GM18517 (cell line): ENCODE measurements at regions not wholly inside any gene's neighbourhood (a gene's known extent, or its start where the extent isn't known, plus 50 kb on each side); places are given as distances from the start of the nearest gene placed in this dataset.

Source experiments
- ATAC-seq: cut with Tn5 transposase; IDR thresholded peaks from one replicate; pipeline ENCODE4 v1.9.1; 2021; ENCODE audit warnings: mild to moderate bottlenecking, moderate library complexity; ENCODE audit not compliant: unreplicated experiment

- ATAC-seq, result no peak
Observed at GRCh38 chr22:48654492-48654891, 1173.2 kb downstream of the BRD1 start.

- no peak for ATAC-seq
Observed at GRCh38 chr22:48653929-48654328, 1173.7 kb downstream of the BRD1 start.

DNA sequence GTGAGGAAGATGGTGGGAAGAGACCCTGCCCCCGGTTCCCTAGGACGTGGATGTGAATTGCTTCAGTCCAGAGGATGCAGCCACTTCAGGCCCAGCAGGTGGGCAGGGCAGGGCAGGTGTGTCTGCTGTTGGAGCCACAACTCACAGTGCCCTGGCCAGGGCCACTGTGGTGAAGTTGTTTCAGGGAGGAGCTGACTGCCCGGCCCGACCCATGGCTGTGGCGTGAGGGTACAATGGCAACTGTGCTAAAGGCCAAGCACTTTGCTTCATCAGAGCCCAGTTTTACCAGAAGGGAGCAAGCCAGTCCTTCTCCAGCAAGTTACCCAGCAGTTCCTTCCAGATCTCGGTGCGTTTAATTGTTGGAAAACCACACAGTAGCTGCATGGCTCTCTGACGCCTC, 1174.4 kb downstream of the BRD1 start:
- no peak for ATAC-seq

DNA sequence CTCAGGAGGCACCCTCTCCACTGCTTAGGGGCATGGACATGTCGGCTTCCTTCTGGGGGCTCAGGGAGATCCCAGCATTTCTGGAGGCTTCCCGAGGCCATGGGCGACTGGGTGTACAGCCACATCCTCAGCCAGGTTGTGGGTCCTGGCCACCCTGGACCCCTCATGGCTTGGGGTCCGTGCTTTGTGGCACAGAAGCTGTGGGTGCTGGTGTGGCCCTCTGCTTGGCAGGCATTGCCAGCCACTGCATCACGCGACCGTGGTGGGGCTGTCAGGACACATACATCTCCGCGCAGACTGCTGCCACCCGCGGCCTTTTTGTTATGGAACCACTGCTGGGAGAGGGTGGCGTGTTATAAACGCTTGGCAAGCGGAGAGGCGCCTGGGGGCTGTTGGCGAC, 1174.9 kb downstream of the BRD1 start:
- ATAC-seq, result no peak

DNA sequence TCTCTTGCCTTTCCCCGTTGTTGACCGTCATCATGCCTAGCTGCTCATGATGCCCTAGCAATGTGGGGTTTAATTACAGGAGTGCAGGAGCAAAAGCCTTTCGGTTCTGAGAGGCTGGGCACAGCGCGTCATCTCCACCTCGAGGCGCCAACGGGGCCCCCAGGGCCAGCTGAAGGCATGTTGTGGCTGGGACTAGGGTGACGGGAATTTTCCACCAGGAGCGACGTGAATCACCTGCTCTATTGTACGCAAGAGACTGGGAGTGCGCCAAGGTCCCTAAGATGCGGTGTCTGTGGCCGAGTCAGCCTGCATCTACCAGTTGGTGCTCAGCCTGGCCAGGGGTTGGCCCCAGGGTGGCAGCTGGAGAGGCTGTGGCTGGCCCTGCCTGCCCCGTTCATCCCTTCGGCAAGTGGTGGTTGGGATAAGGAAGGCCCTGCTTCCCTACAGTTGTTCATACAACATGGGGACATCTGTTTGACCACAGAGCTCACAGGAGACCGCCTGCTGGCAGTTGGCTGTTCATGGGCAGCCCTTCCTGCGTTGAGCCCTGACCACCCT, 1175.6 kb downstream of the BRD1 start:
- ATAC-seq, result no peak

- no peak for ATAC-seq
Observed at GRCh38 chr22:48651036-48651890, 1176.4 kb downstream of the BRD1 start.

- ATAC-seq, result no peak
Observed at GRCh38 chr22:48650323-48651035, 1177.2 kb downstream of the BRD1 start.

- no peak for ATAC-seq
Observed at GRCh38 chr22:48649466-48649865, 1178.2 kb downstream of the BRD1 start.

GRCh38 chr22:48649031-48649430, 1178.6 kb downstream of the BRD1 start:
- no peak for ATAC-seq

DNA sequence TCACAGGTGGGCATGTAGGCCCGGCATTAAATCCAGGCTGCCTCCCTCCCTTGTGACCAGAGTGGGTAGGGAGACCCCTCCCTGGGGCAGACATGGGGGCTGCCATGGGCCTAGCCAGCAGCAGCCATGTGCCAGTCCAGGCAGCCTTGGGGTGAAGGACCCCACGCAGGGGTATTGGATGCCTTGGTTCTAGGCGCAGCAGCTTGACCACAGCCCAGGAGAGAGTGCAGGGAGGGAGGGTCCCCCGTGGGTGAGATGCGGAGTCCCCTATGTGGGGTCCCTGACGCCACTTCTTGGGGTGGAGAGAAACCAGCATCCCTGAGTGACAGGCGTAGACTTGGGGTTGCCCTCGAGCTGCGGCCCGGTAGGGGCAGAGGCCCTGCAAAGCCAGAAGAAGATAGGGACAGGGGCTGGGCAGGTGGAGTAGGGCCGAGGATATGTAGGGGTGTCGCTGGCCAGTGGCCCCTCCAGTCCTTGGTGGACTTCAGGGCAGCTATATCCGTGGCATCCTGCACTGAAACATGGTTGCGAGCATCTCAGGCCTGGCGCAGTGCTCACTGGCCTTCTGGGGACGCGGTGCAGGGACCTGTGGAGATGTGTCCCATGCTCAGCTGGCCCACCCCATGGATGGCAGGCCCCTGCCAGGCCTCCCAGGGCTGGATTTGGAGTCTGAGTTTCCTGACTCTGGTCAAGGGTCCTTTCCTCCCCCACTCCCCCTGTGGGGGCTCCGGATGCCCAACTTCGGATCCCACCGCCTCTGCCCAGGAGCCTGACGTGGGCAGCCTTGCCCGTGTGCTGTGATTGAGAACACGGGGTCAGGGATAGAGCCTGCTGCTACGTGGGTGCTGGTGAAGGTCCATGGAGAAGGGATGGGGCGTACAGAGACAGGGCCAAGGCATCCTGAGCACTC, 1179.8 kb downstream of the BRD1 start:
- ATAC-seq, result no peak

- ATAC-seq, result no peak
Observed at GRCh38 chr22:48647051-48647450, 1180.6 kb downstream of the BRD1 start.

DNA sequence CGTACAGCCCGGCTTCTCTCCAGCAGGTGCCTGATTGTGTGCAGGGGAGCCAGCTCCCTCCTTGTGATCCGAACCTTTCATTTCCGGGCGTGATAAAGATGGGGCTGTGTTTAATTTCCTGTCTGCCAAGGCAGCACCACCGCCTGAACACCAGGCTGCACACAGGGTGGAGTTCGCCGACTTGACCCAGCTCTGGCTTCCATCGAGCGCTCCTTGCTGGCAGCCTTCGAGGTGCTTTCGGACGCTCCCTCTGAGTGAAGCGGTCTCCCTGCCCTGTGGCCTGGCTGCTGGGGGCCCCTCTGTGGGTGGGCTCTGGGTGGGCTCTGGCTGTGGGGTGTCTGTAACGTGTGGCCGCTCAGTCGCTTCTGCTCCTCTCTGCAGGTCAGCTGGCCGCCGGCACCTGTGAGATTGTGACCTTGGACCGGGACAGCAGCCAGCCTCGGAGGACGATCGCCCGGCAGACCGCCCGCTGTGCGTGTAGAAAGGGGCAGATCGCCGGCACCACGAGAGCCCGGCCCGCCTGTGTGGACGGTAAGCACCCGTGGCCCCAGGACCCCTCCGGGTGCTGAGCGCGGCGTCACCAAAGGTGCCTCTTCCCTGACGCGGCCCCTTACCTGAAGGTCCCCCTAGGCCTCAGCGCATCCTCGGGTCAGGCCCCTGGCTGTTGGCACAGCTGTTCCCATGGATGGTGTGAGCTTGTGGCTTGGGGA, 1181.3 kb downstream of the BRD1 start:
- no peak for ATAC-seq

- no peak for ATAC-seq
Observed at GRCh38 chr22:48645766-48646165, 1181.9 kb downstream of the BRD1 start.

GRCh38 chr22:48644997-48645396, 1182.7 kb downstream of the BRD1 start:
- ATAC-seq, result no peak

GRCh38 chr22:48644108-48644507, 1183.6 kb downstream of the BRD1 start:
- ATAC-seq, result no peak

DNA sequence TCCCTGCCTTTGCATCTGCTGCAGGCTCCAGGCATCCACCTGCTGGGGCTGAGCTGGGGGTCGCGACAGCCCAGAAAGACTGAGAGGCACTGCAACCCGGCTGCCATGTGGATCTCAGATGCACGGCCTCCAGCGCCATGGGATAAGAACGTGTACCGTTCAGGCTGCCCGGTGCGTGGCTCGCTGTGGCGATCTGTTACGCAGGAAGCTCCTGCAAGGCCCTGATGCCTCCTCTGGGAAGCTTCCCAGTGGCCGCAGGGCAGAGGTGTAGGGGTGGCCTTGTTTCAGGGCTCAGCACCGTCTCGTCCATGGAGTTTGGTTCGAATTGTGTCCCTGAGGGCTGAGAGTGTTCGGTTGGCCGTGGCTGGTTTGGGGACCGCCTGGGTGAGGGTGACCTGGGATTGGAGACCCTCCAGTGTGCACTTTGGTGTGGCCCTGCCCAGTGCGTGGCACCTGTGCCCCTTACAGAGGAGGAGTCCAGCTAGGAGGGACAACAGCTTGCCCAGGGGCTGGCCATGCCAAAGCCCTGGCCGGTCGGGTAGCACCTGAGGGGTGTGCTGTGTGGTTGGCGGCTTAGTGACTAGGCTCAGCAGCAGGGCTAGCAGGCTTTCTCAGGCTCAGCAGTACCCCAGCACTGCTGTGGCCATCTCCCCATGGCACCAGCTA, 1184.5 kb downstream of the BRD1 start:
- no peak for ATAC-seq

DNA sequence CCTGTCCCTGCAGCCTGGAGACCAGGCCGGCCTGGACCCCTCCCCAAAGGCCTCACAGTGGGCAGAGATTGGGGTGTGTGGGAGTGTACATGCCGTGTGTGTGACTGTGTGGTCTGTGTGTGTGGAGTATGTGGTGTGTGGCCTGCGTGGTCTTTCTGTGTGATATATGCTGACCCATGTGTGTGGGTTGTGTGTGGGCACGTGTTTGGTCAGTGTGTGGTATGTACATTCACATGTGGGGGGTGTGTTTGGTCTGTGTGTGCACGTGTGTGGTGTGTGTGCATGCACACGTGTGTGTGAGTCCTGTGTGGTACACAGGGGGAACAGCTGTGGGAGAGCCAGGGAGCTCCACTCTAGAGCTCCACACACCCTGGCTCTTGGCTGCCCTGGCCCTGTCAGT, 1185.1 kb downstream of the BRD1 start:
- no peak for ATAC-seq

DNA sequence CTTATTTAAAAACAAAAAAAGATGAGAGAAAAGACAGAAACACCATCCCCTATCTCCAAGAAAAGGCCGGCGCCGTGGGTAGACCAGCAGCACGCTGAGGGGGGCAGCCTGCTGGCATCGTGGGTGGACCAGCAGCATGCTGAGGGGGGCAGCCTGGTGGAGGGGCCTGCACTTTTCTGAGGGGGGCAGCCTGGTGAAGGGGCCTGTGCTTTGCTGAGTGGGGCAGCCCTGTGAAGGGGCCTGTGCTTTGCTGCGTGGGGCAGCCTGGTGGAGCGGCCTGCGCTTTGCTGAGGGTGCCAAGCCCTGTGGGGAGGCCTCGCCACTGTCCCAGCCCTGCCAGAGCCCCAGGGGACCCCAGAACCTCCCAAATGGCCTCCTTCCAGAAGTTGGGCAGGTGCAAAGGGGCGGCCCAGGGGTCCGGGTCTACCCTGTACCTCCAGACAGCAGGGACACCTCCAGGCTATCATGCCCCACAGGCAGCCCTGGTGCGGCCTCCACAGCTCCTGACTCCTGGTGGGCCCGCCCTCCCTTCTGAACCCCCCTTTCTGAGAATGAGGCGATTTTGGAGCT, 1185.7 kb downstream of the BRD1 start:
- ATAC-seq, result no peak
